ENCODE measurements at regions not wholly inside any gene's neighbourhood (a gene's known extent, or its start where the extent isn't known, plus 50 kb on each side); places are given as distances from the start of the nearest gene placed in this dataset.

- no peak for DNase-seq (ENCODE audit: low spot score)
- no peak overlapping the region for H3K27ac ChIP-seq
- ATAC-seq (ENCODE audit: insufficient number of reproducible peaks, low FRiP score, low read depth), result no peak
- no peak for TF ChIP-seq CTCF (IDR thresholded peaks at IDR 0.05)
- no peaks in the 10 kb centered on the region for H3K4me1 ChIP-seq (ENCODE audit: control insufficient read depth in 1 of 2, low read depth in 2 of 2)
- H3K9me3 ChIP-seq, result no peaks in the 10 kb centered on the region
- H3K4me3 ChIP-seq, result no peak overlapping the region
- H3K27me3 ChIP-seq (replicated peaks; ENCODE audit: insufficient read depth), result no peaks in the 10 kb centered on the region
- no peaks in the 10 kb centered on the region for H3K36me3 ChIP-seq
These were observed 494.0 kb upstream of the FAT3 start for GRCh38 chr11:91730620-91731019.

DNA sequence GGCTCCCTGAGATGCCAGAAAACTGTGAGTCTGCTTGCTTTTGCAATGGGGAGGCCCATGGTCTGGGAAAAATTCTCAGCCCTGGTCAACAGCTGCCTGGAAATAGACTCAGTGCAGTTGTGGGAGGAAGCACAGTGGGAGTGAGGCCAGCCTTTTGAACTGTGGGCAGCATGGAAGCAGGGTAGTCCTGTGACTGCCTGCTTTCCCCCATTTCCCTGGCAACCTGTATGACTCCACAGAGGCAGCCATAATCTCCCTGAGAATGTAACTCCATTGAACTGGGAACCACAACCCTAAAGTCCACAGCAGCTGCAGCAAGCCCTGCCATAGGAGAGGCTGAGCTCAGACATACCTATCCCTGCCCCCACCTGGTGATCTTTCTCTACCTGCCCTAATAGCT, 494.6 kb upstream of the FAT3 start:
- Histone ChIP-seq H3K9me3 (no peaks in the 10 kb centered on the region), H3K4me1 (ENCODE audit: control insufficient read depth in 1 of 2, low read depth in 2 of 2) (no peaks in the 10 kb centered on the region), H3K27me3 (replicated peaks; ENCODE audit: insufficient read depth) (no peaks in the 10 kb centered on the region), H3K4me3 (no peak overlapping the region), H3K27ac (no peak overlapping the region), H3K36me3 (no peaks in the 10 kb centered on the region)
- TF ChIP-seq CTCF (IDR thresholded peaks at IDR 0.05), result no peak
- ATAC-seq (ENCODE audit: insufficient number of reproducible peaks, low FRiP score, low read depth), result no peak
- no peak for DNase-seq (ENCODE audit: low spot score)

GRCh38 chr11:91717169-91717568, 507.4 kb upstream of the FAT3 start:
- DNase-seq (ENCODE audit: low spot score), result no peak
- Histone ChIP-seq H3K9me3 (no peaks in the 10 kb centered on the region), H3K4me3 (no peak overlapping the region), H3K36me3 (no peaks in the 10 kb centered on the region), H3K27ac (no peak overlapping the region), H3K27me3 (replicated peaks; ENCODE audit: insufficient read depth) (no peaks in the 10 kb centered on the region), H3K4me1 (ENCODE audit: control insufficient read depth in 1 of 2, low read depth in 2 of 2) (no peaks in the 10 kb centered on the region)
- TF ChIP-seq CTCF (IDR thresholded peaks at IDR 0.05), result no peak
- ATAC-seq (ENCODE audit: insufficient number of reproducible peaks, low FRiP score, low read depth), result no peak

- H3K27me3 ChIP-seq (replicated peaks; ENCODE audit: insufficient read depth), result no peaks in the 10 kb centered on the region
- no peak overlapping the region for H3K4me3 ChIP-seq
- TF ChIP-seq CTCF (IDR thresholded peaks at IDR 0.05), result no peak
- H3K9me3 ChIP-seq, result no peaks in the 10 kb centered on the region
- H3K4me1 ChIP-seq (ENCODE audit: control insufficient read depth in 1 of 2, low read depth in 2 of 2), result no peaks in the 10 kb centered on the region
- H3K36me3 ChIP-seq, result no peaks in the 10 kb centered on the region
- no peak overlapping the region for H3K27ac ChIP-seq
- no peak for DNase-seq (ENCODE audit: low spot score)
- no peak for ATAC-seq (ENCODE audit: insufficient number of reproducible peaks, low FRiP score, low read depth)
These were observed 516.8 kb upstream of the FAT3 start for GRCh38 chr11:91707652-91708482.

- no peak for ATAC-seq (ENCODE audit: insufficient number of reproducible peaks, low FRiP score, low read depth)
- H3K27ac ChIP-seq, result no peak overlapping the region
- no peaks in the 10 kb centered on the region for H3K36me3 ChIP-seq
- TF ChIP-seq CTCF (IDR thresholded peaks at IDR 0.05), result no peak
- H3K9me3 ChIP-seq, result no peaks in the 10 kb centered on the region
- no peaks in the 10 kb centered on the region for H3K4me1 ChIP-seq (ENCODE audit: control insufficient read depth in 1 of 2, low read depth in 2 of 2)
- no peaks in the 10 kb centered on the region for H3K27me3 ChIP-seq (replicated peaks; ENCODE audit: insufficient read depth)
- H3K4me3 ChIP-seq, result no peak overlapping the region
- no peak for DNase-seq (ENCODE audit: low spot score)
These were observed 521.6 kb upstream of the FAT3 start for GRCh38 chr11:91703042-91703441.
